CD4-positive, alpha-beta T cell treated with Interleukin-15 for 4 hours (primary cell): ENCODE measurements at regions not wholly inside any gene's neighbourhood (a gene's known extent, or its start where the extent isn't known, plus 50 kb on each side); places are given as distances from the start of the nearest gene placed in this dataset.

ENCODE experiments used
- DNase-seq: peaks from one replicate; pipeline ENCODE4 v3.0.0-alpha.2; 2020; ENCODE audit warnings: low spot score

- no peak for DNase-seq
Observed at GRCh38 chr2:145050134-145050533, 530.2 kb upstream of the ZEB2 start.

- DNase-seq = no peak
Observed at GRCh38 chr2:145049475-145049874, 529.6 kb upstream of the ZEB2 start.

GRCh38 chr2:145047554-145047953 lies 527.6 kb upstream of the ZEB2 start:
- DNase-seq = no peak

GRCh38 chr2:145044491-145044890 lies 524.6 kb upstream of the ZEB2 start:
- no peak for DNase-seq

GRCh38 chr2:145043399-145043834 lies 523.5 kb upstream of the ZEB2 start:
- no peak for DNase-seq

- DNase-seq = no peak
Observed at GRCh38 chr2:145041706-145042105, 521.8 kb upstream of the ZEB2 start.

- DNase-seq = no peak
Observed at GRCh38 chr2:145040433-145040832, 520.5 kb upstream of the ZEB2 start.

- no peak for DNase-seq
Observed at GRCh38 chr2:145038041-145038525, 518.2 kb upstream of the ZEB2 start.

- no peak for DNase-seq
Observed at GRCh38 chr2:145036421-145037011, 516.6 kb upstream of the ZEB2 start.

GRCh38 chr2:145034511-145034910 lies 514.6 kb upstream of the ZEB2 start:
- DNase-seq = no peak

GRCh38 chr2:145033438-145033837 lies 513.5 kb upstream of the ZEB2 start:
- DNase-seq = no peak

GRCh38 chr2:145032791-145033190 lies 512.9 kb upstream of the ZEB2 start:
- no peak for DNase-seq

GRCh38 chr2:145029873-145030272 lies 510.0 kb upstream of the ZEB2 start:
- DNase-seq = no peak

GRCh38 chr2:145029081-145029480 lies 509.2 kb upstream of the ZEB2 start:
- no peak for DNase-seq

GRCh38 chr2:145028101-145028920 lies 508.4 kb upstream of the ZEB2 start:
- DNase-seq = no peak

GRCh38 chr2:145026456-145027455 lies 506.8 kb upstream of the ZEB2 start:
- no peak for DNase-seq

GRCh38 chr2:145025382-145025781 lies 505.5 kb upstream of the ZEB2 start:
- no peak for DNase-seq

GRCh38 chr2:145023334-145023934 lies 503.5 kb upstream of the ZEB2 start:
- DNase-seq = no peak

GRCh38 chr2:145022666-145023333 lies 502.9 kb upstream of the ZEB2 start:
- DNase-seq = no peak

- no peak for DNase-seq
Observed at GRCh38 chr2:145021962-145022665, 502.2 kb upstream of the ZEB2 start.

GRCh38 chr2:145020694-145021093 lies 500.8 kb upstream of the ZEB2 start:
- DNase-seq = no peak
